GM19035 (cell line): ENCODE measurements at regions not wholly inside any gene's neighbourhood (a gene's known extent, or its start where the extent isn't known, plus 50 kb on each side); places are given as distances from the start of the nearest gene placed in this dataset.
"Not testable (repeated sequence)": the region's sequence is repeated elsewhere in the genome, so short reads cannot be mapped to it uniquely, and the experiment has no call there.

ENCODE experiments used
- ATAC-seq: cut with Tn5 transposase; IDR thresholded peaks from one replicate; pipeline ENCODE4 v1.9.1; 2021; ENCODE audit not compliant: unreplicated experiment

DNA sequence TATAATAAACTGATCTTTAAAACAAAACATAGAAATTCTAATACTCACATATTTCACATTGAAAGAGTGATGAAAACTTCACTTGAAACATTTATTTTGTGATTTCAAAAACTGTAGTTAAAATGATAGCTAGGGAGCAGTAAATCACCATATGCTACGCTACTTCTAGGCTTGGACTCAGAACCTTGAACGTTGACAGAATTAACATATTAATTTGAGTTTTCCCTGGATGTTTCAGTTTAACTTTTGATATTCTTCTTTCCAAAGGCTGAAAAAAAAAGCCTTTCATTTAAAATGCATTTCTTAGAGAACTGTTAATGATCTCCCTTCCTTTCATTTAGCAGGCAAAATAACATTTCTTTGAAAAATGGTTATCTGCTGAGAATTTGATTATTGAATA lies 307.8 kb upstream of the SGCD start:
- ATAC-seq = no peak

DNA sequence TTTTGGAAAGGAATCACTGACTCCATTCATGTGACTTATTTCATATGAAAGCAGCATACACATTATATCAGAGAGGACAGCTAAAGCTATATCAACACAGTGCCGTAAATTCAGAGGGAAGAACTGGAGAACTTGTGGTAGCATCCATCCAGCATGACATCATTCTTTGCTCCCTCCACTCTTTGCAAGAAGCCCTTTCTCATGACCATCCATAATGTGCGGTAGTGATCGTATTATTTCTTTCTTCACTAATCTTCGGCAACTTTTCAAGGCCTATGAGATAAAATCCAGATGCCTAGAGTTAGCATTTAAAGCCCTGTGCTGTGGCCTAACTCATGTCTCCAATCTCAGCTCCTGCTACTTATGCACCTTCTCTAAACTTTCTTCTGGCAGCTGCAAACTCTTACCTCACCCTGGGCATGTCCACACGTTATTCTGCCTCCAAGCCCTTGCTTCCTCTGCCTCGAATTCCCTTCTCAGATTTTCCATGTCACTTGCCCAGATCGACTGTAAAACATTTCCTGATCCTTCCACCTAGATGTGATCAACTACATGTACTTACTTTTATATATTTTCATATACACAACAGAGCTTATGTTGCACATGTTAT lies 307.3 kb upstream of the SGCD start:
- ATAC-seq = no peak

DNA sequence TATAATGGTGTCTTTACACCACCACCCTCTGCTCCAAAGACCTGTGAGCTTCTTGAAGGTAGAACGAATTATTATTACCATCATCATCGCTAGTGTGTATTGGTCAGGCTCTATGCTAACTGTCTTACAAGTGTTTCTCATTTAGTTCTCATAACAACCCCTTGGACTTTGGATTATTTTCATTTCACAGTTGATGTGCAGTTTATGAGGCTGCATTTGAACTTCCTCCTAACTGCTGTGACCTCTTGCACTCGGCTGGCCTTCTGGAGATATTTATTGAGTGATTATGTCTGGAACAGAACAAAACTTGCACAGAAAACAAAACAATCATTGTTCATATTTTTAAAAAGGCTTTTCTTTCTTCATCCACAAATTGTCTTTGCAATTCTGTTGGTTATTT lies 306.3 kb upstream of the SGCD start:
- ATAC-seq = no peak

DNA sequence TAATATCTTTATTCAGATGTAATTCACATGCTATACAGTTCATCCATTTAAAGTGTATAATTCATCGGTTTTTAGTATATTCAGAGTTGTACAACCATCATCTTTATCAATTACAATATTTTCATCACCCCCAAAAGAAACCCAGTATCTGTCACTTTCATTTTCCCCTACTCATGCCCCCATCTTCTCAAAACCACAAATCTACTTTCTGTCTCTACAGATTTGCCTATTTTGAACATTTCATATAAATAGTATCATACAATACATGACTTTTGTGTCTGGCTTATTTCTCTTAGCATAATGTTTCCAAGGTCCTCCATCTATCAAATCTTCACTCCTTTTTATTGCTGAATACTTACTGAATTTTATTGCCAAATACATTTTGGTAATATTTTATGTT lies 305.1 kb upstream of the SGCD start:
- ATAC-seq = no peak

DNA sequence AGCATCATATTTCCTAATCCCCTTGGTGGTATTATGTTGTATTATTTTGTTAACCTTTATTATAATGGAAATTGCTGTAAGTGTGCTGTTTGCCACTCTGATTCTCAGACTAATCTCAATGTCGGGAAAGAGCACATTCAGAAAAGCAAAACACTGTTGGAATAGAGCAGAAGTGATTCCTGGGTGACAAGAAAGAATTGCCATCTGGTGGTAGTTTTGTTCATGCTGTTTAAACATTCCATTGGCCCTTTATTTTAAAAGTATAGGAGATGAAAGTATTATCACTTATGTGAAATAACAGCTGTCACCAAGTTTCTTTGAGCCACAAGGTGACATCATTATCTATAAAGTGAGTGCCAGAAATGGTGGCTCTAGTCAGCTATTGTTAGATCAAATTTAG lies 301.3 kb upstream of the SGCD start:
- no peak for ATAC-seq

- ATAC-seq = no peak
Measured at GRCh38 chr5:156031181-156031580, 295.8 kb upstream of the SGCD start.

DNA sequence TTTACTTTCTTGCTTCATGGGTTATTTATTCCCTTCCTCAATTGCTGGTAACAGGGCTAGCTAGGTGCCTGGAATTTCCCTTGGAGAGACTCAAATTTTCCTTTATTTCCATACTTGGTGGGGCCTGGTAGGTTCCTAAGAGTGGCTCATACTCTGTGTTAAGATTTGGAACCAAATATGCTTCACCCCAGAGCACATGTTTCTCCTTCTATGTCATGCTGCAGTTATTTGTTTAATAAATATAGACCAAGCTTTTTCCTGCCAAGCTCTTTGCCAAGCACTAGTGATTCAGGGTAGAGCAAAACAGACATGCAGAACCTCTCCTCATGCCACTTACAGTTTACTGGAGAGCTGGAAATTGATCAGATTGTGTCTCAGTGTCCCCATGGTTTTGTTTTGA lies 290.3 kb upstream of the SGCD start:
- ATAC-seq = no peak

DNA sequence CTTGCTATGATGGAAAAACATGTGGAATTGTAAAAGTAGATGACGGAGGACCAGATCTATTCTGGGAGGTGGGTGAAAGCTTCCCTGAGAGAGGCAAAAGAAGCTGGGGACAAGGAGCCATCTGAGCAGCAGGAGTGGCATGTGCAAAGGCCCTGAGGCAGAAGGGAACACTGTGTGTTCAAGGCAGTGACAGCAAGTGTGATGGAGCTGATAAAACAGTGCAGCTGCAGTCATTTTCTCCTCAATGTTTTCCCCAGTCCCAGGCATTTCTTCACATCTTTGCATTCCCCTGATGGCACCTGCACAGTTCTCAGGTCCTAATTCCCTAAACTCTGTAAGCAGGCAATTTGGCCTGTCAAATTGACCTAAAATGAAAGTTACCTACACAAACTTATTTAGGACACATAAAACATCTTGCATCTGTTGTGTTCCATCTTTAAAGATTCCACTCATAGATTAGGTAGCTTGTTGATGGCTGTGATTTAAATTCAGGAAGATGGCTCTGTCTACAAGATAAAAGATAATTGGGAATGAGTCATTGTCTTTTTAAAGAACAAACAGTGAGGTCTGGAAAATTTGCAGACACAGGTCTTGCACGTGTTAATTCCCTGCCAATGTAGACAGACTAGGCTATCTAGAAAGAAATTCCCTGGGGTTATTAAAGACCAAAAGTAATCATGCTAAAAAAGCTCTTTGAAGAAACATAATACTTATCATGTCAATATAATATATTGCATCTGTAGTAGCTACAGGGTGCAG lies 289.6 kb upstream of the SGCD start:
- no peak for ATAC-seq

DNA sequence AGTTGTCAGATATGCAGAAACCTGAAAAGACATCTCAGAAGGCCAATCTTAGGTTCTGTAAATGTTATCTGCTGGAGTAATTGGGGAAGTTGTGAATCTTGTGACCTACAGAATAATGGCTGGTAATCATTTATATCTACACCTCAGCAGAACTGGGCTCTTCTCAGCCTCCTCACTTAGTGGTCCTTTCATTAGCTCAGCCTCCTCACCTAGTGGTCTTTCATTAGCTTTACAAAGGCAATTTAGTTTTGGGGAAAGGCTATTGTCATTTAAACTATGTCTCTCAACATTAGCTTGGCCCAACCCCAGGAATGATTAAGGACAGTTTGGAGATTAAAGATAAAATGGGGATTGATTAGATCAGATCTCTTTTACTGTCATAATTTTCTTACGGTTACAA lies 284.2 kb upstream of the SGCD start:
- no peak for ATAC-seq

- no peak for ATAC-seq
Measured at GRCh38 chr5:156043351-156043750, 283.6 kb upstream of the SGCD start.

DNA sequence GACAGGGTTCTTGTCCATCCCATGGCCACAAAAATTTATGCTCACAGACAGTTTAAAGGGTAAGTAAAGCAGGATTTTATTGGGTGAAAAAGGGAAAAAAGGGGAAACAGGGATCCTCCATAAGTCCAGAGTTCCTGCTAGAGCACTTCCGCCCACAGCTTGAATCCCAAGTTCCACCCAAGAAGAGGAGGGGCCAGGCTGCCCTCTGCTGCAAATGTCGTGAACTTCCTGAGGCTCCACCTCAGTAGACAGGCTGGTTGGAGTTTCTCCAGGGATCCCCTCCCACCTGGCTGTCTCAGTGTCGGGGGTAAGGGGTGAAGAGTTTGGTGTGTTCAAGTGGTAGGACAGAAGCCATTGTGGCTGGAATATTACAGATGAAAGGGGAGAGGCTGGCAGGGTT lies 275.0 kb upstream of the SGCD start:
- no peak for ATAC-seq

GRCh38 chr5:156052656-156053055 lies 274.3 kb upstream of the SGCD start:
- no peak for ATAC-seq

- no peak for ATAC-seq
Measured at GRCh38 chr5:156053056-156053455, 273.9 kb upstream of the SGCD start.

DNA sequence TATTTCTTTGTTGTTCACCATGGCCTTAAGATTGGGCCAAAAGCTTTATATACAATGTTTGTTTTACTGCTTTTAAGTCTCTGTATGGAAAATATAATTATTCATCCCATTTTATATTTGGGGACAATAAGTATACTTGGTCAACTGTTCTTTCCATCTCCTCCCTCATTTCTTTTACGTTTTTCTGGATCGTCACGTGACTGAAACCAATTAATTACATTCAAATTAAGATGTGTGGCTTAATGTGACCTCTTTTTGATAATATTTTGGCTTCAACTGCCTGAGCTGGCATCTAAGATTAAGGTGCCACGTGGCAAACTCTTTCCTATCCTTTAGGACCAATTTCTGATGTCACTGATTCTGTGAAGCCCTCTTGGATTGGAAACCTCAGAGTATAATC lies 250.1 kb upstream of the SGCD start:
- no peak for ATAC-seq

DNA sequence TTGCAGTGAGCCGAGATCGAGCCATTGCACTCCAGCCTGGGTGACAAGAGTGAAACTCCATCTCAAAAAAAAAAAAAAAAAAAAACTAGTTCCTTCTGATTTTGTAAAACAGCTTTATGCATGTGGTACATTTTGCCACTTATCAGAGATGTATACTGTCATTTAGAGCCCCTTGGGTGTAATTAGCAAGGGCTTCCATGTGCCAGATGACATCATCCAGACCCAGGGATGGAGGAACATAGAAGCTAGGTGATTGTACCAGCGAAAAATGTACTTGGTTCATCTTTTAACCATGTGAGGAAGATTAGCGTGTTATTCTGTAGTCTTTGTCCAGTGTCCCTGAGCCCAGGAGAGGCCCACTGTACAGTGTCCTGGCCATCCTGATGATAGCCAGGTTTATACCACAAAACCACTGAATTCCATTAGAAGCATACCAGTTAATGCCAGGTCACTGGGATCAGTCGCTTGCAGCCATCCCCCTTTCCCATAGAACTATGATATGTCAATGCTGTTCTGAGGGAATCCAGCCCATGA lies 239.3 kb upstream of the SGCD start:
- no peak for ATAC-seq

DNA sequence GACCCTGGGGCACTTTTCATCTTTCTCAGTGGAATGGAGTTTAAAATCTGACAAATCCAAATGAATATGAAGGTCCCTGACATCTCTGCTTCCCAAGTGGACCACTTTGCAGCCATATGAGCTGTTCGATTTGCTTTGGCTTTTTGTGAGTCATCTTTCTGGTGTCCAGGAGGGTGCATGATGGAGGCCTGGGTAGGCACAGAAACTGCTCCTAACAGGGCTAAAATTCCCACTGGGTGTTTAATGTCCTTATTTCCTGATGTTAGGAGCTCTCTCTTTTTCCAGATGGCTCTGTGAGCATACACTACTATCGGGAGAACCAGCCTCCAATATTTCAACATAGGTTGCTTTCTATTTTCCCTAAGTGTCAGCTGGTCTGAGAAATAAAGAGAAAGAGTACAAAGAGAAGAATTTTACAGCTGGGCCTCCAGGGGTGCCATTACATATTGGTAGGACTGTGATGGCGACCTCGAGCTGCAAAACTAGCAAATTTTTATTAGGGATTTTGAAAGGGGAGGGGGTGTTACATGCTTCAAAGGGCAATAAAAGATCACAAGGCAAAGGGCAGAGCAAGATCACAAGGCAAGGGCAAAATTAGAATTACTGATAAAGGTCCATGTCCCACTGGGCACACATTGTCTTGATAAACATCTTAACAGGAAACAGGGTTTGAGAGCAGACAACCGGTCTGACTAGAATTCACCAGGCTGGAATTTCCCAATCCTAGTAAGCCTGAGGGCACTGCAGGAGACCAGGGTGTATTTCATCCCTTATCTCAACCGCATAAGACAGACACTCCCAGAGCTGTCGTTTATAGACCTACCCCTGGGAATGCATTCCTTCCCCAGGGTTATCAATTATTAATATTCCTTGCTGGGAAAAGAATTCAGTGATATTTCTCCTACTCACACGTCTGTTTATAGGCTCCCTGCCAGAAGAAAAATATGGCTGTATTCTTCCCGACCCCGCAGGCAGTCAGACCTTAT lies 236.7 kb upstream of the SGCD start:
- not testable (repeated sequence) for ATAC-seq

- no peak for ATAC-seq
Measured at GRCh38 chr5:156093024-156093423, 233.9 kb upstream of the SGCD start.

GRCh38 chr5:156094001-156094400 lies 233.0 kb upstream of the SGCD start:
- no peak for ATAC-seq

DNA sequence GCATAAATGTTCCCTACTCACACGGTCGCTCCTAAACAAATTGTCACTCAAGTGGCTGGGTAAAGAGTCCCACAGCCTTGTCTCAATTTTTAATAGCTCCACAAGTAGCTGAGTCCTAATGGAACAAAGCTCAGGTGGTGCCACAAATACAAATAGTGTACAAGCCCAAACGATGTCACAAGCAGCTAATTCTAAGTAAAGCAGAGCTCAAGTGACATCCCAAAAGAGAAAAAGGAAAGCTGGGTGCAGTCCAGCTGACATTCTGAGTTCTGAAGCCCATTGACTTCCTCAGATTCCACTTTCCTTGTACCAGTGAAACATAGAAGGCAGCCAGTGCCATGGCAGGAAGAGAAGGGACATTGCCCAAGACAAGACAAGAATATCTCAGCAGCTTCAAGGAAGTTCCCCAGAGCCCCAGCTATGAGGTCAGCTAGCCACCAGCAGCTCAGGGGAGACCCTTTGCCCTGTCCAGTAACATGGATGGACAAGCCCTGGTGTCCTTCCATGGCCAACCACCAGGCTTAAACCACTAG lies 231.2 kb upstream of the SGCD start:
- ATAC-seq = no peak

GRCh38 chr5:156096259-156096658 lies 230.7 kb upstream of the SGCD start:
- ATAC-seq = no peak

DNA sequence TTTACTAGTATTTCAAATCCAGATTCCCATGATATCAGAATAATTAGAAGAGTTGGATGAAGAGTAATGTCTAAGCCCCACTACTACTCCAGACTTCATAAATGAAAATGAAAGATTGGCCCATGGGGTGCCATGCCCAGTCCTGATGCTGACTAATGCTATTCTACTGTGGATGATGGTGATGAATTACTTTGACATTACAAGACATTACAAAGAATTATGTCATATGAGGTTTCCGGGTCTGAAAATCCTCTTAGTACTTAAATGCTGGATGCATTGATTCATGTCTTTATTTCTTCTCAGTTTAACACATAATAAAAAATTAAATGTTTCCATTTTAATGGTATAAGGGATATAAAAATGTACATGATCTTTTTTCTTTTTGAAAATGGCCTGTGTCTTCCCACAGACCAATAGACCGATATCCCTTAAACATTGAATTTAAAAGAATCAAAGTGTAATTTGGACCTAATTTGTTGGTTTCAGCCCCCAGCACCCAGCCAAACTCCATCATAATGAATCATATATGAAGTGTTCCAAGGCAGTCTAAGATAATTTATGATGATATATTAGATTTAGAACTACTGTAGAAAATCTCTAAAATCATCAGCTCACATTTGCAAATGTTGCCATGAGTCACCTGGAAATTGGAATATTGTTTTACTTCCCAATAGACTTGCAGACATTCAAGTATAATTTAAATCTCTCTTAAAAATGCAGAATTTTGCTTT lies 223.6 kb upstream of the SGCD start:
- no peak for ATAC-seq
